PFSK-1 (cell line): ENCODE measurements at regions not wholly inside any gene's neighbourhood (a gene's known extent, or its start where the extent isn't known, plus 50 kb on each side); places are given as distances from the start of the nearest gene placed in this dataset.

Source experiments
- POLR2AphosphoS5 ChIP-seq: IDR thresholded peaks from 2 replicates; pipeline ENCODE4 v1.6.1; 2012; ENCODE audit warnings: low read depth, mild to moderate bottlenecking, control low read depth, low read length, moderate library complexity
- SIN3A ChIP-seq: IDR thresholded peaks from 2 replicates; pipeline ENCODE4 v1.6.1; 2012; ENCODE audit warnings: mild to moderate bottlenecking, low read length, moderate library complexity, borderline replicate concordance; ENCODE audit not compliant: insufficient read depth

DNA sequence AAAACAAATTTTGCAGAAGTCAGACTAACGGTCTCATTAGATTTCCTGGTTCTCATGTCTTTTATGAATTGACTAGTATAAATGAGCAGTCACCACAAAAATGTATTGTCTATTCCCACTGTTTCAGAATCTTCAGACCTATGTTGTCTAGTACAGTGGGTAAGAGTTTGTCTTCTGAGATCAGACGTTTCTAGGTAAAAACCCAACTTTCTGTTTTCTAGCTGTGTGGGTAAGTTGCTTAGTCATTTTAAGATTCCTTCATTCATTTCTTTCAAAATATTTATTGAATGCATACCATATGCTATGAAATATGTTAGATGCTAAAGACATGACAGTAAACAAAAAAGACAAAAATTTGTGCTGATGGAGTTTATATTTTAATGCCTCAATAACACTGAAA lies 156.3 kb downstream of the POLR1F start:
- no peak for TF ChIP-seq POLR2AphosphoS5
- no peak for TF ChIP-seq SIN3A
